Prostate gland (tissue), 2 donors: ENCODE measurements at regions not wholly inside any gene's neighbourhood (a gene's known extent, or its start where the extent isn't known, plus 50 kb on each side); places are given as distances from the start of the nearest gene placed in this dataset.

Experiments
- DNase-seq: peaks from one replicate; pipeline ENCODE4 v3.0.0-alpha.2; 2019; ENCODE audit warnings: low spot score
- H3K27ac ChIP-seq, 2 donors: fragments of 200-600 bp; sonication (generic); 2 replicates each; pipeline ENCODE4 v1.5.1; 2017 to 2019
- H3K27me3 ChIP-seq: fragments of 200-600 bp; sonication (generic); replicated peaks from 2 replicates; pipeline ENCODE4 v1.5.1; 2019; ENCODE audit not compliant: insufficient read depth
- H3K36me3 ChIP-seq, 2 donors: fragments of 200-600 bp; sonication (generic); 1 replicate in 1 of 2; 2 replicates in 1 of 2; pipeline versions ENCODE4 v1.5.1 to v1.8.1; 2017 to 2019
- H3K4me1 ChIP-seq: fragments of 200-600 bp; sonication (generic); replicated peaks from 2 replicates; pipeline ENCODE4 v1.5.1; 2019
- H3K4me3 ChIP-seq, 2 donors: fragments of 200-600 bp; sonication (generic); 2 replicates each; pipeline ENCODE4 v1.5.1; 2017 to 2019
- H3K9me3 ChIP-seq: fragments of 200-600 bp; sonication (generic); 2 replicates; pipeline ENCODE4 v1.5.1; 2017
- POLR2A ChIP-seq: fragments of 450-650 bp; IDR thresholded peaks from one replicate; pipeline ENCODE4 v1.6.1; 2016; ENCODE audit warnings: antibody characterized with exemption, mild to moderate bottlenecking
- POLR2AphosphoS5 ChIP-seq: sonication (generic); formaldehyde crosslinking; IDR thresholded peaks from one replicate; pipeline ENCODE4 v1.6.1; 2017; ENCODE audit warnings: antibody characterized with exemption
- WGBS: methylation state at CpG from one replicate; pipeline ENCODE4 v1.1.5; 2018; 5-methylcytosine and 5-hydroxymethylcytosine counted together
- intact Hi-C: fragments of 100-400 bp; cut with DNase I; formaldehyde crosslinking; loops from one replicate; pipeline ENCODE4 v1.14.2; 2022
- TF ChIP-seq, protein P1 (sequence below), 4 experiments: fragments of 200-600 bp in 2 of 4; fragments of 450-650 bp in 2 of 4; sonication (generic) in 2 of 4; IDR thresholded peaks; 1 replicate in 3 of 4; 2 replicates in 1 of 4; pipeline ENCODE4 v1.5.1; 2016 to 2019; ENCODE audit warnings: antibody characterized with exemption in 4 of 4, mild to moderate bottlenecking in 2 of 4, moderate library complexity in 2 of 4

DNA sequence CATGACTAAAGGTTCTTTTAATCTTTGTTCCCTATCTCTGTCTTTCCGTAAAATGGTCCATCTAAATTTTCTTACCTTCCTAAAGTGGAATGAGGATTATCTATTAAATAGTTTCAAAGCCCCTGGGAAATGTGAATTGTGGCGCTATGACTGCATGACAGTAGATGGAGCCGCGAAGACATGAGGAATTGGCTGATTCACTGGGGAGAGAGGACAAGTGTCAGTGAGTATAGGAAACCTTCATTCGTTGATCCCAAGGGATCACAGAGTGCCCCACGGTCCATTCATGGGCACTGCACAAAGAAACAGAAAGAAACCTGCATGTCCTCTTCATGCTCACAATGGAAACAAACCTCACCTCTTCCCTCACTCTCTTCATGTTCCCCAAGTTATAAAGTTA lies 479.3 kb upstream of the BTBD3 start:
- H3K4me3 ChIP-seq, result no peak overlapping the region
- H3K4me1 ChIP-seq, result no peaks in the 10 kb centered on the region
- intact Hi-C loops, result no loop called here
- H3K27me3 ChIP-seq, result no peaks in the 10 kb centered on the region
- H3K36me3 ChIP-seq, result no peaks in the 10 kb centered on the region
- DNase-seq, result no peak
- no peak overlapping the region for H3K27ac ChIP-seq
- H3K9me3 ChIP-seq, result no peaks in the 10 kb centered on the region
- TF ChIP-seq, protein P1, sequence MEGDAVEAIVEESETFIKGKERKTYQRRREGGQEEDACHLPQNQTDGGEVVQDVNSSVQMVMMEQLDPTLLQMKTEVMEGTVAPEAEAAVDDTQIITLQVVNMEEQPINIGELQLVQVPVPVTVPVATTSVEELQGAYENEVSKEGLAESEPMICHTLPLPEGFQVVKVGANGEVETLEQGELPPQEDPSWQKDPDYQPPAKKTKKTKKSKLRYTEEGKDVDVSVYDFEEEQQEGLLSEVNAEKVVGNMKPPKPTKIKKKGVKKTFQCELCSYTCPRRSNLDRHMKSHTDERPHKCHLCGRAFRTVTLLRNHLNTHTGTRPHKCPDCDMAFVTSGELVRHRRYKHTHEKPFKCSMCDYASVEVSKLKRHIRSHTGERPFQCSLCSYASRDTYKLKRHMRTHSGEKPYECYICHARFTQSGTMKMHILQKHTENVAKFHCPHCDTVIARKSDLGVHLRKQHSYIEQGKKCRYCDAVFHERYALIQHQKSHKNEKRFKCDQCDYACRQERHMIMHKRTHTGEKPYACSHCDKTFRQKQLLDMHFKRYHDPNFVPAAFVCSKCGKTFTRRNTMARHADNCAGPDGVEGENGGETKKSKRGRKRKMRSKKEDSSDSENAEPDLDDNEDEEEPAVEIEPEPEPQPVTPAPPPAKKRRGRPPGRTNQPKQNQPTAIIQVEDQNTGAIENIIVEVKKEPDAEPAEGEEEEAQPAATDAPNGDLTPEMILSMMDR (IDR thresholded peaks at IDR 0.05), result no peak
- TF ChIP-seq POLR2AphosphoS5 (no peak), POLR2A (no peak)
- 89% methylated on average over 6 of the region's 6 CpGs for WGBS

DNA sequence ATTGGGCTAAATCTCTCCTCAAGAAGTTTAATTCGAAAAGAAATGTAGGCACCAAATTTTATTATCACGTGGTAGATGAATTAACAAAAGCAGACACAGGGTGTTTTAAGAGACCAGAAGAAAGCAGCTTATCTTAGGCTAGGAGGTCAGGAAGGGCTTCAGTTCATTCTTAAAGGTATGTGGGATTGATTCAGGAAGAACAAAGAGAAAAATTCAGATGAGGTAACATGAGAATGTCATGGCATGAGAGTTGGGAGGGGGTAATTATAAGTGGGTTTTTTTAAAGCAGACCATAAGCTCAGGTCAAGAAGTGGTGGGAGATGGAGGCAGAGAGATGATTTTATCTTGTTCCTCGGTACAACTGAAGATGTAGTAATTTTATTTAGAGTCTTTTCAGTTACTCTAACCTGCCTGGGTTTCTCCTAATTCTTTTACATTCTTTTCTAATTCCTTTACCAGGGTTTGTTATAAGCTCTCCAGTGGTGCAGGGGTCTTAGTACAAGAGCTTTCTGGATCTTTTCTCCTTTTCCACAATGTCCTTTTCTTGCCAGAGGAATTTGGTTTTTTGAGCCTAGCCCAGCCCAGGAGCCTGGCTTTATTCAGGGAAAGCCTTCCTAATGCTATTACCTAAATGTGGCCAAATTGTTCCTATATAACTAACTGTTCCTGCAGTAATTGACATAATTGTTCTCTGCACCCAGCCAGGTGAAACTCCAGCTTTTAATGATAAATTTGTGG lies 474.1 kb upstream of the BTBD3 start:
- 57% methylated on average over 3 of the region's 3 CpGs for WGBS
- H3K36me3 ChIP-seq, result no peaks in the 10 kb centered on the region
- H3K4me3 ChIP-seq, result no peak overlapping the region
- no peak overlapping the region for H3K27ac ChIP-seq
- intact Hi-C loops, result no loop called here
- H3K9me3 ChIP-seq, result no peaks in the 10 kb centered on the region
- TF ChIP-seq POLR2A, result no peak
- TF ChIP-seq POLR2AphosphoS5, result no peak
- TF ChIP-seq, protein P1 (IDR thresholded peaks at IDR 0.05), result no peak
- no peaks in the 10 kb centered on the region for H3K4me1 ChIP-seq
- no peak for DNase-seq
- H3K27me3 ChIP-seq, result no peaks in the 10 kb centered on the region

DNA sequence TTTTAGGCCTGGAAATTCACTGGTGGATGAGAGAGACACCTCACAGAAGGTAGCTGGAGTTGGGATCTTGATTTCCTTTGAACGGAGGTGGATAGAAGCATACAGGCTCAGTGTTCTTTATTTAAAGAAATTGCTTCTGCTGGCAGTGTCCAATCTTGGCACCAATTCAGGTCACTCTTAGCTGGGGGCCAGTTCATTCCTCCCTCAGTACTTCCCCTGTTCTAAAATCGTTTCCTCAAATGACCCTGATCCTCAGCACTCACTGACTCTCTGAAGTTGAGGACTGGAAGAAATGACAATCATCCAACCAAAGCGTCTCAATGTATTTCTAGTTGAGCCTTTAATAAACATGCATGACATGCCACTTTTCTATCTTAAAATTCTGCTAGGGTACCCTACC lies 472.5 kb upstream of the BTBD3 start:
- intact Hi-C loops, result no loop called here
- Histone ChIP-seq H3K9me3 (no peaks in the 10 kb centered on the region), H3K27me3 (no peaks in the 10 kb centered on the region), H3K4me1 (no peaks in the 10 kb centered on the region), H3K36me3 (no peaks in the 10 kb centered on the region), H3K27ac (no peak overlapping the region), H3K4me3 (no peak overlapping the region)
- TF ChIP-seq POLR2AphosphoS5 (no peak), POLR2A (no peak)
- TF ChIP-seq, protein P1 (IDR thresholded peaks at IDR 0.05), result no peak
- WGBS, result 61% methylated on average over 3 of the region's 3 CpGs
- no peak for DNase-seq

DNA sequence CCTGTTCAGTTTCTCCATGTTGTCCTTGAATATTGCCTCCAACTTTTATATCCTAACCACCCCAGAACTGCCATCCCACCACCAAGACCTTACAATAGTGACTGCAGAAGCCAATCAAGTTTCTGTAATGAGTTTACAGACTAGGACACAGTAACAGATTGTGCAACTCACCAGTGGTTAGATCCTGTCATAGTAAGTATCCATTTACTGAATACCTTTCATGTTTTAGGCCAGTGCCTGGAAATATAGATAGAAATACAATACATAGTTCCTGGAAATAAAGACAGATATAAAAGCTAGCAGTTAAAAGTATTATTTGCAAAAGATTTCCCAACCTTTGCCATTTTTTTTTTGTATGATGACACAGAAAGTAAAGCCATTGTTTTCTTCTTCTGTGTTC lies 471.8 kb upstream of the BTBD3 start:
- Histone ChIP-seq H3K27ac (no peak overlapping the region), H3K27me3 (no peaks in the 10 kb centered on the region)
- intact Hi-C loops, result no loop called here

DNA sequence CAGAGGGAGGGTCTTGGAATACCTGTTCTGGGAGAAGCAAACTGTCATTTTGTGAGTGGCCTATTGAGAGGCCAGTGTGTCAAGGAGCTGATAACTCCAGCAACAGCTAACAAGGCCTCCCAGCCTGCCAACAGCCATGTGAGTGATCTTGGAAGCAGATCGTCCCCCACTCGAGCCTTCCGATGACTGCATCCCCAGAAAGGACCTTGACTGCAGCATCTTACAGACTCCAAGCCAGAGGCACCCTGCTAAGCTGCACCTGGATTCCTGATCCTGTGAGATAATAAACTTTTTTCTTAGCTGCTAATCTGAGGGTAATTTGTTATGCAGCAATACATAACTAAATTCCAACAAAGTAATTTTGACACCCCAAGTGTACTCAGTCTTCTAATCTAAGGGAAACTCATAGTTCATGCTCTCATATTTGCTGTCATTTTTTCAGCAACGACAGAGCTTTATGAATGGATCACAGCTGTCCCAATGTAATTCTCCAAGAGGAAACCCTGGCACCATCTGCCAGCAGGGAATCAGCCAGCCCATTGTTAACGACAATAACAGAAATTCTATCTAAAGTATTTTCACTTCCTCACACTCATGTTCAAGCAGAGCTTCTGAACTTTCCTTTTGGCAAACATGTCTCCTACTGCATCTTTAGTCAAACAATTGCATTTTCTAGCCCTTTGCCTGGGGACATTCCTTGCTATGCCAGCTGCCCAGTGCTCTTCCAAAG lies 470.2 kb upstream of the BTBD3 start:
- Histone ChIP-seq H3K36me3 (no peaks in the 10 kb centered on the region), H3K27ac (no peak overlapping the region), H3K4me3 (no peak overlapping the region), H3K9me3 (no peaks in the 10 kb centered on the region), H3K27me3 (no peaks in the 10 kb centered on the region), H3K4me1 (no peaks in the 10 kb centered on the region)
- intact Hi-C loops, result no loop called here
- WGBS, result 47% methylated on average over 5 of the region's 5 CpGs
- TF ChIP-seq POLR2AphosphoS5 (no peak), POLR2A (no peak)
- TF ChIP-seq, protein P1 (IDR thresholded peaks at IDR 0.05), result no peak
- no peak for DNase-seq

More for the DNA sequence above, 471.8 kb upstream of the BTBD3 start:
- H3K36me3 ChIP-seq, result no peaks in the 10 kb centered on the region
- no peaks in the 10 kb centered on the region for H3K9me3 ChIP-seq
- H3K4me3 ChIP-seq, result no peak overlapping the region
- TF ChIP-seq POLR2A (no peak), POLR2AphosphoS5 (no peak)
- no peaks in the 10 kb centered on the region for H3K4me1 ChIP-seq
- no peak for DNase-seq
